HCEC 1CT (cell line): ENCODE measurements at regions not wholly inside any gene's neighbourhood (a gene's known extent, or its start where the extent isn't known, plus 50 kb on each side); places are given as distances from the start of the nearest gene placed in this dataset.

Source experiments
- DNase-seq: peaks from one replicate; pipeline ENCODE4 v3.0.0-alpha.2; 2017

DNA sequence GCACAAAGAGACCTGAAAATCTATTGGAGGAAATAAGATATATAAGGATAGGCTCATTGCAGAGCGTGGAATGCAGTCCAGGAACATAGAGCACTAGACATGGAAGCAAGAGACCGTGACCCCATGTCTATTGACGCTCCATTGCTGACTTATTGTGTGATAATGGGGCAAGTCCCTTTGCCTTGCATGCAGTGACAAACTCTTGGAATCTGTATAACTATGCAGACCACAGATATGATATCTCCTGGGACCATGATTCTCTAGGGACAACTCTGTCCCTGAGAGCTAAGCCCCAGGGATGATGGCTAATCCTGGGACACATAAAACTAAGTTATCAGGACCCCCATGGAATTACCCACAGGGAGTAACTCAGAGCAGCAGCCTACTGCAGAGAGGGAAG lies 73.1 kb upstream of the PRDX6 start:
- DNase-seq = no peak

DNA sequence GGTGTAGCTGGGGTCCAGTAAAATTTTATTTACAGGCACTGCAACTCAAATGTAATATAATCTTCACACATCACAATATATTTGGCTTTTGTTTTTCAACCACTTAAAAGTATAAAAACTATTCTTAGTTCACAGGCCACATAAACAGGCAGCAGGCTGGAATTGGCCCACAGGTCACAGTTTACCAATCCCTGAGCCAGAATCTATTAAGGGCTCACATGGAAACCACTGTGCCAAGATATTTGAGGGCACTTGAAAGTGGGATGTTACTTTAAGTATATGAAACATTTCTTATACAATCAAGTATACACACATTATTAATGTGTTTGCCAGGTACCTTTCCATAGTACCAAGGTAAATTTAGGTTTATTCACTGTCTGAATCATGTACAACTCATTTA lies 71.9 kb upstream of the PRDX6 start:
- no peak for DNase-seq

DNA sequence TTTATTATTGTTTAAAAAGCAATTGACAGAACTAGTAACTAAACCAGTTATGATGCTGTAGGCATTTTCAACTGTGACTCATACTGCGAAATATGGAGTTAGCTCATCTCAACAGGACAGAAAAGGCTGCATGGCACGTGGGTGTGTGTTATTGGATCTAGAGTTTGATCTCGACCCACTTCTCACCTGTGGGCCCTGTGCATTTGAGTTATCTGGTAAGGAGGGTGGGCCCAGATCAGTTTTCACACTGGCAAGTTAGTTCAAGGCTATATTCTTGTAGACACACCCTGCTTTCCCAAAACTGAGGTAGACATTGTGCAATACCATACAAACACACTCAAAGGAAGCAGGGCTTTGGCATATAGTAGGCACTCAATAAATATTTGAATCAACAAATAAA lies 71.3 kb upstream of the PRDX6 start:
- peak; percentile 70 for DNase-seq

DNA sequence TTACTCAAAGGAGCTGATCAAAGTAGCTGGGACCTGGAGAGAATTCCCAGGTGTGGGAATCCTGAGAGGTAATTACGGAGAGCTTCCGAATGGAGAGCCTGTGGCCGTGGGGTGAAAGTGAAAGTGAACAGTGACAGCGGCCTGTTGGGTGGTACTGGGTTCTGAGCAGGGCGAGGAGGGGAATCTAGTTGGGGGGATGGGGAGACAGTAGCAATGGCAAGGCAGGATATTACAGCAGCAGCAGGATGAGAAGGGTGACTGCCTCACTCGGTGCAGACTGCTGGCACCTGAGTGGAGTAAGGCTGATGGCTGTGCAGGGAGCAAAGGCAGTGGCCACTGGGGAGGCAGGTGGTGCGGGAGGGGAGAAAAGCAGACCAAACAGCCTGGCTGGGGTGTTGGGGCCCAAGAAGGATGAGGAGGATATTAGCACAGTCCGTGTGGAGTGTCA lies 70.3 kb upstream of the PRDX6 start:
- DNase-seq = no peak

DNA sequence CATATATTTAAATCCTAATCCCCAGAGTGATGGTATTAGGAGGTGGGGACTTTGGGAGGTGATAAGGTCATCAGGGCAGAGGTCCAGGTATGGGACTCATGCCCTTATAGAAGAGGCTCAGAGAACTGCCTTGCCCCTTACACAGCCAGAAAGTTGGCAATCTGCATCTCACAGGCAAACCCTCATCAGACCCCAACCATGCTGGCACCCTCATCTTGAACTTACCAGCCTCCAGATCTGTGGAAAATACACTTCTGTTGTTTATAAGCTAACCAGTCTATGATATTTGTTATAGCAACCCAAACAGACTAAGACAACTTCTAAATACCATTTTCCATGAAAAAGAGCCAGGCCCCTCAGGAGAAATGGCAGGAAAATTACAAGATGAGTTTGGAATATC lies 69.3 kb upstream of the PRDX6 start:
- no peak for DNase-seq

DNA sequence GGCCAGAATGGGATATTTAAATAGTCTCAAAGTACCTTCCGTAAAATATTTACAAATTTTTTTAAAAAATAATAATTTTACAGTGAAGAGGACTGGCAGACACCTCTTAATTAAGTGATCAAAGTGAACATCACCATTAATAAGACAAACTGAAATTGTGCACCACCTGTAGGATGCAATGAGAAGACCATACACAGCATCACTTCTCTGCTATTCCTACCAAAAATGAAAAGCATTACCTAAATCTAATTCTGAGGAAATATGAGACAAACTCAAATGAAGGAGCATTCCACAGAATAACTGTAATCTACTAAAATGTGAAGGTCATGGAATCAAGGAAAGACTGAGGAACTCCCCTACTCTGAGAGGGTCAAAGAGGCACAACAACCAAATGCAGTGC lies 68.2 kb upstream of the PRDX6 start:
- DNase-seq = no peak

DNA sequence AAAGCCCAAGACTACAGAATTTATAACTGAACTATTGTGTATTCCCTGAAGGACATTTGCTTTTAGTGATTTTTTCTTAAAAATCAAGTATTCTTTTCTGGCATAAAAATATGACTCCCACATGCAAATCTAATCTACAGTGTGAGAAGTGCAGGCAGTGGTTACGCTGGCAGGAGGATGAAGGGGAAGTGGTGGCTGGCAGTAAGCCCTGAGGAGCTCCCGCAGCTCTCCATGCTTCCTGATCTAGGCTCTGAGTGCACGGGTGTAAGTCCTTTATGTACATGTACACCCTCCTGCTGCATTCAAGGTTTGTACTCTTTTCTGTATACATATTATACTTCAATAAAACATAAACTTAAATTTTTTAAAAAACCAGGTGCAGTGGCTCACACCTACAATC lies 67.5 kb upstream of the PRDX6 start:
- DNase-seq = peak; percentile 55

DNA sequence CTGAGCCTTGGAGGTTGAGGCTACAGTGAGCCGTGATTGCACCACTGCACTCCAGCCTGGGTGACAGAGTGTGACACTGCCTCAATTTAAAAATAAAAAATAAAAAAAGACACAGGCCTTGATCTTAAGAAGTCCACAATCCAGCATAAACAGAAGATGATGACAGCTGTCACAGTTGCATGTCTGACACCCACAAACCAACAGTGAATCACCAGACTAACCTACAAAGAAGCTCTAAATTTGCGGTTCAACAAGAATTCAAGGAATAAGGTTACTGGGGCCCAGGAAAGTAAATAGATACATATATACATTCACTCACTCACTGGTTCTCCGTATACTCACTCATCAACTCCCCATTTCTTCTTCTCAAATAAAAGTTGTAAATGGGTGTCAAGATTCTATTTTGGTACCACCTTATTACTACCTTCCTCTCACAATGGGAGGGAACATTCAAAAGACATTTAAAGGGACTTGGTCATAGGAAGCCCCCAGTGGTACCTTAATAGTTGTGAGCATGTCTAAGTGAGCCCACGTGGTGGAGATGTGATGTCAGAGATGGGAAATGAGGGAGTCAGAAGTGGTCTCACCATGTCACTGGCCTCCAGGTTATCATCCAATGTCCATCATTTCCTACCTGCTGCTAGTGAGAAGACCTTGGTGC lies 66.9 kb upstream of the PRDX6 start:
- no peak for DNase-seq

DNA sequence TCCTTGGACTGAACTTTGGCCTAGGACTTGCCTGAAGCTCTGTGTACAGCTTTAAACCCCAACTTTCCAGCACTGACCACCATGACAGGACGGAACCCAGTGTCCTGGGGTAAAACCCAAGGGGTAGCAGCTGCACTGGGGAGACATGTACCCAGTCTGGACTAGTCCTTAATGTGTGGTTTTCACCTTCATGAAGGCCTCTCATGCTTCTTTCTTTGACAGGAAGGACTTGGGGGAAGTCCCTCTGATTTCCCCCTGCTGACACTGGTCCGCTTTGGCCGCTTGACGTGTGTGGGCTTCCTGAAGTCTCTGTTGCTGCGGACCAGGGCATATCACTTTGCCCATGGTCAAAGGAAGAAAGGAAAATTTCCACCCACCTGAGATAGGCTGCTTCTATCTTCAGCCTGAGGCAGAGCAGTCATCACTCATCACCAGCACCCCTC lies 66.3 kb upstream of the PRDX6 start:
- no peak for DNase-seq

DNA sequence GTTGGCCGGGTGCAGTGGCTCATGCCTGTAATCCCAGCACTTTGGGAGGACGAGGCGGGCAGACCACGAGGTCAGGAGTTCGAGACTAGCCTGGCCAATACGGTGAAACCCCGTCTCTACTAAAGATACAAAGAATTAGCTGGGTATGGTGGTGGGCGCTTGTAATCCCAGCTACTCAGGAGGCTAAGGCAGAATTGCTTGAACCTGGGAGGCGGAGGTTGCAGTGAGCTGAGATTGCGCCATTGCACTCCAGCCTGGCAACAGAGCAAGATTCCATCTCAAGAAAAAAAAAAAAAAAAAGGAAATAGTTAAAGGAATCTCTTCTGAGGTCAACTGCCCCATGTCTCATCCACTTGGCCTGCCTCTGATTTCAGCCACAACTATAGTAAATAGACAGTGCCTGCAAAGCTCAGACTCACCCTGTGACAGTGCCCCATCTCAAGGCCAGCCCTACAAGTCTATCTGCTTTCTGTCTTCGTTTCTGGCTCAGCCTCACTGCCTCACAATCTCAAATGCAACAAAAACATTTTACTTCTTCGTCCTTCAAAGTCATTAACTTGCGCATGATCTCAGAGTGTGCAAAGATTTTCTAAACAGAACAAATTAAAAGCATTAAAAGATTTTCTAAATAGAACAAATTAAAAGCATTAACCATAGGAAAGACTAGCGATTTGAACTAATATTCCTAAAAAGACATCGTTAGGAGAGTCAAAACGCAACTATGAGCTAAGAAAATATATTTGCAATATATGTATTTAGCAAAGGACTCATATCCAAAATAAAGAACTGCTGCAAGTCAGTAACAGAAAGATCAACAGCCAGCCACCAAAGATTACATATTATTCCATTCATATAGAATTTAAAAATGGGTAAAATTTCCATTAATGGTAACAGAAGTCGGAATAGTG lies 65.0 kb upstream of the PRDX6 start:
- DNase-seq = peak; percentile 90

DNA sequence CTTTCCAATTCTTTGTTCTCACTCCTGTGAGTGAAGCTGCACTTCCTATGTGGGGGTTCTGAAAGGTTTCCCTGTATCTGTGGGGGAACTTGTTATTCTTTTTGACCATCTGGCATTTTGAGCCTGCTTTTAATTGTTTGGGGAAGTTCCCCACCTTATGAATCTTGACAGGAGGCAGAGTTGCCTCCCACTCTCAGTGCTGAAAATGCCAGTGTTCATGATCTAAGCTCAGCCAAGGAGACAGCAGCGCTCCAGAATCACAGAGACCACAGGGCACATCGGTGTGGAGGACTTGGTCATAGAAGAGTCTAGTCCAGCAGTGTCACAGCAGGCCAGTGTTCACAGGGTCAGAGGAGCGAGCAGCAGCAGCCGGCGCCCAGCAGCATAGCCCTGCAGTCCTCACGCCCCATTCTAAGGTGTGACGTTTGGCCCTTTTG lies 63.8 kb upstream of the PRDX6 start:
- no peak for DNase-seq

DNA sequence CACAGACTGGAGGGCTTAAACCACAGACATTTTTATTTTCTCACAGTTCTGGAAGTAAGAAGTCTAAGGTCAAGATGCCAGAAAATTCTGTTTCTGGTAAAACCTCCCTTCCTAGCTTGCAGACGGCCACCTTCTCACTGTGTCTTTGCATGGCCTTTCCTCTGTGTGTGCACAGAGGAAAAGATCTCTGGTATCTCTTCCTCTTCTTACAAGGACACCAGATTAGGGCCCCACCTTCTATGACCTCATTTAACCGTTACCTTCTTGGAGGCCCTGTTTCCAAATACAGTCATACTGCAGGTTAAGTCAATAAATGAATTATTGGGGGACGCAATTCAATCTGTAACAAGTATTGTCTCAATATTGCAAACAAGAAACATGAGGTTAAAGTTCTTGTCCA lies 63.0 kb upstream of the PRDX6 start:
- no peak for DNase-seq

DNA sequence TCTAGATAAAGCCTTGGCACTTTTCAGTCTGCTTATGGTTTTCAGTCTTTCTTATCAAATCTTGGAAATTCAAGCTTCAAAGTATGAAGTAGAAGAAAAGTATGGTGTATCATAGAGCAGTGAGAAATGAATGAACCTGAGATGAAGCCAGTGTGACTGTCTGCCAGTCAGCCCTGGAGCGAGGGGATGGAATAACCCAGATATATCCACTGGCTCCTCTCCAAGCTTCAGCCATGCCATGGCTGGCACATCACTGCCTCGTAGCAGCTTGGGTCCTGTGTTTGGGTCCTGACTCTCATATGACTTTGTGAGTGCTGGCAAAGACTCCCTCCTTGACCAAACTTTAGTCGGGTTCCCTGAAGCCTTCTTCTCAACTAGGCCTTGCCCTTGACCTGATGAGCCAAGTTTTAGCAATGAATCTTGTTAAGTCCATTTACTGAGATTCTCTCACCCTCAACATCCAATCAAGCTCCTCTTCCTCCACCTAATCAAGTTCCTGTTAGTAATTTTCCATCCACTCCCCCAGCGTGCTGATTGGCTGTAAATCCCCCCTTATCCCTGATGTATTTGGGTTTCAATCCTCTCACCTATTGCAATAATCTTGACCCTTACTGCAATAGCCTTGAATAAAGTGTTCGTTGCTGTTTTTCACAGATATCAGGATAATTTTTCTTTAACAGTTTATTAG lies 62.5 kb upstream of the PRDX6 start:
- DNase-seq = no peak

DNA sequence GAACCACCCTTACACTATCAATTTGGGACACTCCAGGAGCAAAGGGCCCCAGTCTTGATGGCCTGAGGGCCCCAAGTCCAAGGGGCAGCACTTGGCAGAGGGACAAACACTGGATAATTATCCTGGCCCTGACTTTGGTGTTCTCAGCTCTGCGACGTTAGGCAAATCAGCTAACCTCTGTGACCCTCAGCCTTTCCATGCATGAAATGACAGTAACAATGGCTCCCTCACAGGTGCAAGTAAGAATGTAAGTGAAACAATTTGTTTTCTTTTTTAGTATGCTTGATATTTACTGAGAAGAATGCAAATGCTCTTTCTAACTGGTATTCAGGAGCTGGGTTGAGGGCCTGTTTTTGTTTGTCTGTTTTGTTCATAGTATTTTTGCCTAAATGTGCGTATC lies 61.6 kb upstream of the PRDX6 start:
- DNase-seq = no peak

DNA sequence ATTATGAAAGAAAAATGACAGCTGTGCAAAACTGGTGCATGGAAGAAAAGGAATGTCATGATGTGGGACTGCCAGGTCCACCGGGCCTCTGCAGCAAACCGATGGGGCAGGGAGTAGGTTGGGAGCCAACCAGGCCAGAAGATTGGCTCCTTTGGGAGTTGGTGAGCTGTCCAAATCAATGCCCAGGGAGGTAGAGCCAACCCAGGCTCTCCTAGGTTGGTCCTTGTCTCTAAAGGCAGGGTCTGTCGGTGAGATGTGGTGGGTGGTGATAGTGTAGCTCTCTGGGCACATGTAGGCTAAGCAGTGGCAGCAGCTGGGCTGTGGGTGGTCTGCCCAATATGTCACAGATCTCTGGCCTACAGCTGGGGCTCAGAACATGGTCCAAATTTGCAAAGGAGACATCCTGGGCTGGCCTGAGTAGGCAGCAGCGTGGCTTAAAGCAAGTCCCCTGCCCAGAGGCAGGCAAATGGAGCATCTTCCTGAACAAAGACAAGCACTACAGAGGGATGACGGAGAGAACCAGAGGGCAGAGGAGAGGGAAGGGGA lies 61.2 kb upstream of the PRDX6 start:
- no peak for DNase-seq

DNA sequence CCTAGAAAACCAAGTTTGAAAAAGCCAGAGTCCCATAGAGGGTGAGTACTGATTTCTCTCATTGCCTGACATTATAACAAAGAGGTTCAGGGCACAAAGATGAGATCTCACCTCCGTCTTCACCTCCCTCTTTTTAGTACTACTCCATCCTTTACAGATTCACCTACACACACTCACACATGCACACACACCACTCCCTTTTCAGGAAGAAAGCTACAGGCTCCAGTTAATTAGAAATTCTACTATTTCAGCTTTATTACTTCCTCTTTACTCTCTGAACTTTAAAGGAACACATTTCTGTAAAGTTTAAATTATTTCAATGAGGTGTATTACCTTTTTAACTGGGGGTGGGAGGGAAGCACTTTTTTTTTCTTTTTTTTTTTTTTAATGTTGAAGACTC lies 59.6 kb upstream of the PRDX6 start:
- DNase-seq = no peak

DNA sequence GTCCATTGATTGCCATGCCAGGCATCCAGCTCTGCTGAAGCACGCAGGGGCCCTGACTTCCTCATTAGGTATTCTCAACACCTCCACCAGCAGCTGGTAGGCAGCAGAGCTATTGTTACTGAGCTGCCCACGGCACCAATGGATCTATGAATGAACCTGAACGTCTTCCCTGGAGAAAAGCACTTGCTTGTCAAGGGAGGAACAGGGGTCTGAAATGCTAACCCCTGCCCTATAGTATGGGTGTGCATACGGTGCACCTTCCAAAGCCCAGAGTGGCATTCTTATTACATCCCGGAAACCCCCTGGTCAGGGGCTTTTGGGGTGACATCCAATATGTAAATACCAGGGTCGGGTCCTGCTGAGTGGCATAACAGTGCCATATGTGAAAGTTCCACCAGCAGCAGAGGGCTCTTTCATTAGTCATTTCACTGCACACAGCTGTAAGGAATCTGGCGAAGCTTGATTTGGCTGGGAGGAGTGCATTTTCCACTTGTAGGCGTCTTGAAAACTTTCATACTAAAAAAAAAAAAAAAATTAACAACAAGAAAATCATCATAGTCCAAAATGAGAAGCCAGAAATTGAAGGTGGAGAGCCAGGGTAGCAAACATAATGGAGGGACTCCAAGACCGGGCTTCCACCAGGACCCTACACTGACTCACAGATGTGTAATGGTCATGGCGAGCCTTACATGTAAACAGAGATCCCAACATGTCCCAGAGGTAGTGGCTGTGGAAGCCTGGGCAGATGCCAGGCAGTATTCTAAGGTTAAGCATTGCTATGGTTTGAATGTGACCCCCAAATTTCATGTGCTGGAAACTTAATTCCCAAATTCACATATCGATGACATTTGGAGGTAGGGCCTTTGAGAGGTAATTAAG lies 58.8 kb upstream of the PRDX6 start:
- peak; percentile 38 for DNase-seq

DNA sequence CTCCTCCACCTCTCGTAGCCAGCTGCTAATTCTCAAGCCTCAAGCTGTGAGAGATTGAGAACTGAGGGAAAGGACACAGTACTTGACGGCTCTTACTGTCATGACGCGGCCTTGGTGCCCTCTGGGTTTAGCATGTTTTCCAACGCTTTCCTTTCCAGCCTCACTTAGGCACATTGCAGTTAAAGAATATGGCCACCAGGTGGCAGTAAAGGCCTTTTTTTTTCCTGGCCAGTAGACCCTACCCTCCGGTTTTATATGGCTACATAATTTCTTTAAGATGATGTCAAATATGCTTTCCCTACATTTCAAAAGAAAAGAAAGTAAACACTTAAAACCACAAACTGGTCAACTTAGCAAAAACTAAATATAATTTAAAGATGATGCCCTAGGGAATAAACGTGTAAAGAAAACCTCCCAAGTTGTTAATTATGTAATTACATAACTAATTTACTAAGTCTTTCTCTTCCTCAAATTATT lies 56.8 kb upstream of the PRDX6 start:
- peak; percentile 63 for DNase-seq

DNA sequence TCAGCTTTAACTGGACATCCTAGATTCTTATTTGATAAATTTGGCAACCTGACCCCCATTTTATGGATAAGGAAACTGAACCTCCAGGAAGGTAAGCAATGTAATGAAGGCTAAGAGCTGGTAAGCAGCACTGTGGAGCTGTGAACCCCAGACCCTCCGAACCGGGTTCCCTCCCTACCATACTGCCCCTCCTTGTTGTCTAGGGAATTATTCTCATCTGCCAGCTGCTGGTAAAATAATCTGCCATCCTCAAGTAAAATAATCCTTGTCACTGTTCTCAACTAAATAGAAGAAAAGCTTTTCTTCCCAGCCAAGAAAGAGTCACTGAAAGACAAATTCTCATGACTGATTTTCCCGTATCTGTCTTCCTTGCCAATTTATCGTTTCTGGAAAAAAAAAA lies 55.8 kb upstream of the PRDX6 start:
- no peak for DNase-seq

DNA sequence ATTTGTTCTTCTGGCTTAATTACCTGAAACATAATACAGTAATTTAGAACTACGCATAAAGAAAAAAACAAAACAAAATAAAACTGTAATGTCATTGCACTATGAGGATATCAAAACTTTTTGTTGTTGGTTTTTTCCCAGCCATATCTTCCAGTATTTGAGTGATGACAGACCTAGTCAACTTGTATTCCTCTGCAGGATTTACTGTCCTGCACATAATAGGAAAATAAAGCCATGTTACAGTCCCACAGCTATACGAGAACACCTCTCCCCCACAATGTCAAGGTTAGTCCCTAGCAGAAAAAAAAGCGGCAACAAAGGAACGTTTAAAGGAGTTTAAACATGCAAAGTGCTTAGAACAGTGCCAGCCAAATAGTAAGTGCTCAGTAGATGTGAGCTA lies 55.3 kb upstream of the PRDX6 start:
- no peak for DNase-seq

DNA sequence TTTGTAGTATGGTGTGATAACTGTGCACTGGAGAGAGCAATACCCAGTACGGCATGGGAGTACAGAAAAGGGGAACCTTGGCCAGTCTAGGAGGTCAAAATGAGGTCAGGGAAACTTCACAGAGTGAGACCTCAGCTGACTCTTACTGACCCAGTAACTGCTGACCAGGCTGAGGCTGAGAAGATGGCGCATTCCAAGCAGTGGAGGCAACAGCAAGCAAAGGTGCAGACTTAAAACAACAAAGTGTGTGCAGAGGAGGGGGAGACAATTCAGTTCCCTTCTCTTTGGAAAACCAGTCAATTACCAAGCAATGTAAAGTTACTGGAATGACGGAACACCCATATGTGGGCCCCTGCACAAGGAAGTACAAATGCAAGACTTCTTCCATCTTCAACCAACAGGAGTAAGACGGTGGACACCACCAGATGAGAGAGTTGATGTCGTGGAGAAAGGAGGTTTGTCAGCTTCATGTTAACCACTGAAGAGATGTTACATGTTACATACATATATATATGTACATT lies 54.6 kb upstream of the PRDX6 start:
- no peak for DNase-seq

DNA sequence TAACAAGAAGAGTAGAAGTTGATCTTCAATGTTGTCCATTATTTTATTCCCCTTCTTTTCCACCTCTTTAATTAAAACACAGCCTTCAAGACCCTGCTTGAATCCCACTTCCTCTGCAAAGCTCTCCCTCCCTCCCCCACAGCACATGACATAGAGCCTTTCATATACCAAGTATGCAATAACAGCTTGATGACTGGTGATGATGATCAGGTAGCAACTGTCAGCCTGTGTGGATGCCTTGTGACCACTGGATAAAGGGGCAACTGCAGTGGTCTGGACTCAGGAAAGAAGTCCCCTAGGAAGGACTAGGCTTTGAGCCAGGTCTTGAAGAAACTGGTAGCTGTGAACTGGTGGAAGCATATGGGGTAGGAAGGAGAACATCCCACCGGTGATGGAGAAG lies 53.8 kb upstream of the PRDX6 start:
- DNase-seq = no peak
